H1 (cell line): ENCODE measurements at regions not wholly inside any gene's neighbourhood (a gene's known extent, or its start where the extent isn't known, plus 50 kb on each side); places are given as distances from the start of the nearest gene placed in this dataset.

Source experiments
- CTCF ChIA-PET: fragments of 300-600 bp; sonication (Branson Sonifier 250); formaldehyde crosslinking; loops from one replicate; lab custom pipeline; 2021; ENCODE audit not compliant: partially characterized antibody; lab: Charles Lee
- POLR2A ChIA-PET: fragments of 300-600 bp; sonication (Branson Sonifier 250); formaldehyde crosslinking; loops from one replicate; lab custom pipeline; 2021; ENCODE audit warnings: inconsistent platforms; ENCODE audit not compliant: partially characterized antibody; lab: Charles Lee
- DNase-seq, 2 experiments: peaks; one replicate each; pipeline versions ENCODE4 v3.0.0 to v3.0.0-alpha.2; 2010 to 2022; ENCODE audit warnings: low spot score in 2 of 2, low read depth in 1 of 2, mixed read lengths in 1 of 2
- FAIRE-seq: peaks from 2 replicates; lab custom pipeline; 2011; peaks lifted over from hg19 to GRCh38; lab: Jason Lieb, UNC
- H2AFZ ChIP-seq: 2 replicates; pipeline ENCODE4 v1.8.1; 2012; ENCODE audit warnings: low read length, inconsistent platforms
- H2AK5ac ChIP-seq: 2 replicates; pipeline ENCODE4 v1.6.1; 2013; ENCODE audit warnings: low read depth, low read length
- H2BK120ac ChIP-seq: replicated peaks from 2 replicates; pipeline ENCODE3; 2013; ENCODE audit warnings: low read depth, low read length, inconsistent platforms
- H2BK12ac ChIP-seq: 2 replicates; pipeline ENCODE4 v1.6.1; 2013; ENCODE audit warnings: low read depth, low read length
- H2BK15ac ChIP-seq: 2 replicates; pipeline ENCODE4 v1.6.1; 2013; ENCODE audit warnings: low read length
- H2BK20ac ChIP-seq: 2 replicates; pipeline ENCODE4 v1.6.1; 2013; ENCODE audit warnings: low read length
- H2BK5ac ChIP-seq: 2 replicates; pipeline ENCODE4 v1.6.1; 2013; ENCODE audit warnings: low read depth, low read length
- H3K14ac ChIP-seq: 2 replicates; pipeline ENCODE4 v1.6.1; 2013; ENCODE audit warnings: inconsistent platforms; ENCODE audit not compliant: insufficient read length
- H3K18ac ChIP-seq: 2 replicates; pipeline ENCODE4 v1.6.1; 2013; ENCODE audit warnings: low read length; ENCODE audit errors: extremely low read depth
- H3K23ac ChIP-seq: 2 replicates; pipeline ENCODE4 v1.6.1; 2013; ENCODE audit warnings: inconsistent platforms; ENCODE audit not compliant: insufficient read length
- H3K23me2 ChIP-seq: 2 replicates; pipeline ENCODE4 v1.6.1; 2013; ENCODE audit warnings: low read depth, low read length
- H3K27ac ChIP-seq: 2 replicates; pipeline ENCODE4 v1.6.1; 2011; ENCODE audit warnings: low read depth, low read length, inconsistent platforms
- H3K27me3 ChIP-seq, 4 experiments: replicated peaks in 1 of 4; 1 replicate in 1 of 4; 2 replicates in 3 of 4; pipeline versions ENCODE4 v1.6.1 to v1.8.1; 2011 to 2013; ENCODE audit warnings: low read length in 3 of 4, mild to moderate bottlenecking in 3 of 4, inconsistent platforms in 2 of 4, mixed read lengths in 2 of 4, moderate library complexity in 1 of 4; ENCODE audit not compliant: control insufficient read depth in 3 of 4, insufficient read depth in 3 of 4; ENCODE audit errors: extremely low read depth in 1 of 4
- H3K36me3 ChIP-seq, 4 experiments: 2 replicates each; pipeline versions ENCODE4 v1.6.1 to v1.8.1; 2011 to 2013; ENCODE audit warnings: mild to moderate bottlenecking in 4 of 4, low read length in 3 of 4, moderate library complexity in 2 of 4, control low read depth in 1 of 4, inconsistent platforms in 1 of 4; ENCODE audit not compliant: insufficient read depth in 4 of 4, control insufficient read depth in 2 of 4
- H3K4ac ChIP-seq: replicated peaks from 2 replicates; pipeline ENCODE3; 2013; ENCODE audit warnings: low read length, low read depth, mixed read lengths, inconsistent platforms; ENCODE audit not compliant: insufficient read length
- H3K4me1 ChIP-seq, 4 experiments: replicated peaks in 1 of 4; 1 replicate in 1 of 4; 2 replicates in 3 of 4; pipeline versions ENCODE4 v1.6.1 to v1.8.1; 2011 to 2013; ENCODE audit warnings: low read length in 3 of 4, inconsistent platforms in 2 of 4, mixed read lengths in 1 of 4; ENCODE audit not compliant: insufficient read depth in 4 of 4, control insufficient read depth in 3 of 4
- H3K4me2 ChIP-seq, 2 experiments: 2 replicates each; pipeline versions ENCODE4 v1.6.1 to v1.8.1; 2011 to 2013; ENCODE audit warnings: low read depth in 2 of 2, low read length in 2 of 2, control low read depth in 1 of 2, inconsistent platforms in 1 of 2, mild to moderate bottlenecking in 1 of 2; ENCODE audit not compliant: insufficient read depth in 1 of 2
- H3K4me3 ChIP-seq, 4 experiments: fragments of 200-600, 300-600 bp in 1 of 4; sonication (generic), shearing (Covaris generic), sonication (Bioruptor Twin) in 1 of 4; 2 replicates each; pipeline versions ENCODE4 v1.5.1 to v1.8.1; 2011 to 2016; ENCODE audit warnings: low read length in 4 of 4, low read depth in 3 of 4, control low read depth in 2 of 4, inconsistent platforms in 2 of 4, mild to moderate bottlenecking in 2 of 4, mixed read lengths in 1 of 4, moderate library complexity in 1 of 4; ENCODE audit not compliant: insufficient read depth in 2 of 4; ENCODE audit errors: extremely low read depth in 1 of 4
- H3K56ac ChIP-seq: replicated peaks from 2 replicates; pipeline ENCODE3; 2013; ENCODE audit warnings: low read depth, mild to moderate bottlenecking, mixed read lengths, low read length, inconsistent platforms; ENCODE audit not compliant: insufficient read length
- H3K79me1 ChIP-seq: 2 replicates; pipeline ENCODE4 v1.6.1; 2013; ENCODE audit warnings: low read depth, low read length, control low read depth
- H3K79me2 ChIP-seq, 2 experiments: 2 replicates each; pipeline versions ENCODE4 v1.6.1 to v1.8.1; 2012 to 2013; ENCODE audit warnings: low read length in 2 of 2, mild to moderate bottlenecking in 2 of 2, inconsistent platforms in 1 of 2; ENCODE audit not compliant: insufficient read depth in 2 of 2, control insufficient read depth in 1 of 2
- H3K9ac ChIP-seq, 4 experiments: replicated peaks in 1 of 4; 1 replicate in 1 of 4; 2 replicates in 3 of 4; pipeline versions ENCODE4 v1.6.1 to v1.8.1; 2011 to 2013; ENCODE audit warnings: low read depth in 3 of 4, low read length in 3 of 4, control low read depth in 2 of 4, mild to moderate bottlenecking in 2 of 4, moderate library complexity in 2 of 4, inconsistent platforms in 1 of 4; ENCODE audit errors: extremely low read depth in 1 of 4
- H3K9me3 ChIP-seq, 2 experiments: 2 replicates each; pipeline versions ENCODE4 v1.6.1 to v1.8.1; 2012 to 2013; ENCODE audit warnings: mild to moderate bottlenecking in 2 of 2, moderate library complexity in 2 of 2, control low read depth in 1 of 2, inconsistent platforms in 1 of 2, low read depth in 1 of 2, low read length in 1 of 2, mixed read lengths in 1 of 2; ENCODE audit not compliant: insufficient read depth in 2 of 2
- H4K20me1 ChIP-seq, 2 experiments: replicated peaks in 1 of 2; 2 replicates each; pipeline versions ENCODE3 to v1.8.1; 2011 to 2013; ENCODE audit warnings: inconsistent platforms in 2 of 2, low read length in 2 of 2, mild to moderate bottlenecking in 1 of 2; ENCODE audit not compliant: insufficient read depth in 2 of 2, control insufficient read depth in 1 of 2
- H4K5ac ChIP-seq: 2 replicates; pipeline ENCODE4 v1.6.1; 2013; ENCODE audit warnings: low read length, low read depth, mixed read lengths, inconsistent platforms; ENCODE audit not compliant: insufficient read length
- H4K8ac ChIP-seq: 2 replicates; pipeline ENCODE4 v1.8.0; 2013; ENCODE audit warnings: mild to moderate bottlenecking, moderate library complexity, low read length, inconsistent platforms; ENCODE audit not compliant: insufficient read depth; ENCODE audit errors: extremely low read depth
- H4K91ac ChIP-seq: replicated peaks from 2 replicates; pipeline ENCODE3; 2013; ENCODE audit warnings: low read length, mixed read lengths, inconsistent platforms; ENCODE audit not compliant: insufficient read length
- ATF3 ChIP-seq: IDR thresholded peaks from 2 replicates; pipeline ENCODE4 v1.6.1; 2011; ENCODE audit warnings: low read depth, mild to moderate bottlenecking, low read length; ENCODE audit not compliant: insufficient read depth
- CHD1 ChIP-seq: IDR thresholded peaks from 2 replicates; pipeline ENCODE4 v1.6.1; 2012; ENCODE audit warnings: low read depth, low read length, improper control_type of control experiment
- CREB1 ChIP-seq: IDR thresholded peaks from 2 replicates; pipeline ENCODE4 v1.6.1; 2012; ENCODE audit warnings: inconsistent platforms
- E2F6 ChIP-seq: IDR thresholded peaks from 2 replicates; pipeline ENCODE4 v1.6.1; 2012; ENCODE audit warnings: inconsistent platforms
- JUND ChIP-seq: IDR thresholded peaks from 2 replicates; pipeline ENCODE4 v1.6.1; 2011; ENCODE audit warnings: mild to moderate bottlenecking, improper control_type of control experiment, low read length
- MAFK ChIP-seq: IDR thresholded peaks from 2 replicates; pipeline ENCODE4 v1.6.1; 2012; ENCODE audit warnings: low read depth, mild to moderate bottlenecking, improper control_type of control experiment, low read length
- RXRA ChIP-seq: IDR thresholded peaks from 2 replicates; pipeline ENCODE4 v1.6.1; 2011; ENCODE audit warnings: low read depth, mild to moderate bottlenecking, low read length, moderate library complexity; ENCODE audit not compliant: insufficient read depth
- SAP30 ChIP-seq: fragments of 300-600 bp; sonication (generic); IDR thresholded peaks from 2 replicates; pipeline ENCODE4 v1.7.1; 2012; ENCODE audit warnings: low read length, moderate library complexity, mild to moderate bottlenecking, inconsistent platforms; ENCODE audit not compliant: insufficient read depth, insufficient replicate concordance
- SIX5 ChIP-seq: IDR thresholded peaks from 2 replicates; pipeline ENCODE4 v1.6.1; 2011; ENCODE audit warnings: mild to moderate bottlenecking, low read depth, low read length
- TAF1 ChIP-seq: IDR thresholded peaks from 2 replicates; pipeline ENCODE4 v1.6.1; 2011; ENCODE audit warnings: mild to moderate bottlenecking, low read depth, low read length
- WGBS, 2 experiments: shearing (Covaris generic) in 1 of 2; methylation state at CpG; one replicate each; pipeline versions ENCODE4 v1.1.6 to v1.1.7; 2013 to 2015; ENCODE audit warnings: low lambda C conversion rate in 2 of 2, mixed read lengths in 2 of 2, inconsistent platforms in 1 of 2, low coverage in 1 of 2, missing lambda C conversion rate in 1 of 2; ENCODE audit not compliant: insufficient replicate concordance in 2 of 2, insufficient coverage in 1 of 2, insufficient read length in 1 of 2; ENCODE audit errors: extremely low coverage in 1 of 2, missing lambda C conversion rate in 1 of 2; 5-methylcytosine and 5-hydroxymethylcytosine counted together

- Histone ChIP-seq H2BK120ac (no peak overlapping the region), H3K14ac (no peak overlapping the region), H4K20me1 (peaks cover 0 to 9% of the 10 kb centered on the region in 2 experiments), H4K91ac (no peak overlapping the region), H3K4ac (no peak overlapping the region), H2AFZ (no peak overlapping the region), H3K9ac (no peak overlapping the region), H3K23ac (no peak overlapping the region), H2BK15ac (no peak overlapping the region), H3K36me3 (no peaks in the 10 kb centered on the region), H3K23me2 (peaks cover 2% of the 10 kb centered on the region; the same call in 1 of the 2 replicates), H3K27ac (no peak overlapping the region), H3K27me3 (no peaks in the 10 kb centered on the region), H4K5ac (no peak overlapping the region), H3K4me2 (no peak overlapping the region), H3K9me3 (no peaks in the 10 kb centered on the region), H3K56ac (no peak overlapping the region), H3K18ac (no peak overlapping the region), H2BK5ac (no peak overlapping the region), H3K4me3 (no peak overlapping the region), H2BK12ac (no peak overlapping the region), H3K79me2 (no peaks in the 10 kb centered on the region), H2AK5ac (no peak overlapping the region), H4K8ac (no peak overlapping the region), H3K79me1 (0 out of 2 replicates have a peak, but pooled peaks cover 5% of the 10 kb centered on the region), H2BK20ac (no peak overlapping the region), H3K4me1 (peaks cover 0 to 2% (median 0%) of the 10 kb centered on the region in 4 experiments; a peak in 2 of 7 replicates)
- ChIA-PET CTCF (no interaction called here), POLR2A (interaction anchor here (1.3 to 1.5 kb wide), 2 partner anchors 12 to 81 kb away, joined by 3 read pairs; no protein-coding TSS in a partner anchor)
- TF ChIP-seq JUND = no peak
- no peak for TF ChIP-seq ATF3
- no peak for TF ChIP-seq SAP30
- no peak for TF ChIP-seq SIX5
- no peak for TF ChIP-seq CREB1
- TF ChIP-seq E2F6 = no peak
- no peak for TF ChIP-seq TAF1
- no peak for TF ChIP-seq RXRA
- TF ChIP-seq MAFK = no peak
- no peak for TF ChIP-seq CHD1
- no peak for FAIRE-seq
- WGBS, 2 experiments = 90% methylated on average over 12 of the region's 14 CpGs; no CpG with 5 or more reads in 1 of the 2 experiments
- DNase-seq = no peak
These were observed 92.9 kb downstream of the ENGASE start for GRCh38 chr17:79167486-79167885.
